Left forelimb (tissue), 1 donor: ENCODE measurements at regions not wholly inside any gene's neighbourhood (a gene's known extent, or its start where the extent isn't known, plus 50 kb on each side); places are given as distances from the start of the nearest gene placed in this dataset.
"Not testable (repeated sequence)": the region's sequence is repeated elsewhere in the genome, so short reads cannot be mapped to it uniquely, and the experiment has no call there.

Experiments
- DNase-seq: peaks from one replicate; pipeline ENCODE4 v3.0.0-alpha.2; 2018; ENCODE audit warnings: low spot score

DNA sequence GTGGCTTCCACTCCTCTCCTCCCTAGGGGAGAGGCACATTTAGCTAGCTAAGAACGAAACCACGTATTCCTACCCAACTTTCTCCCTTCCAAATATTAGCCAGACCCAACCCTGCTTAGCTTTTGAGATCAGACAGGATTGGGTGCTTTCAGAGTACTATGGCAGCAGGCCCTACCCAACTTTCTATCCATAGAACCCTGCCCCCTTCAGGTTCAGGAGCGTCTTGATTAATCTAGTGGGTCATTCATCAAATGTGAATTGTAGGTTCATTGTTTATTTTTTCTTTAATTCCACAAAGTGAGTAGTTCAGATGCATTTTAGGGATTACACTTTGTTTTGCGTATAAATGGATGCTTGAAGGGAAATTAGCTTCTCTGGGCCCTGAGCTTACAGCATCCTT, 188.3 kb downstream of the MIB1 start:
- DNase-seq = no peak

GRCh38 chr18:21930177-21930576, 189.6 kb downstream of the MIB1 start:
- DNase-seq = no peak

DNA sequence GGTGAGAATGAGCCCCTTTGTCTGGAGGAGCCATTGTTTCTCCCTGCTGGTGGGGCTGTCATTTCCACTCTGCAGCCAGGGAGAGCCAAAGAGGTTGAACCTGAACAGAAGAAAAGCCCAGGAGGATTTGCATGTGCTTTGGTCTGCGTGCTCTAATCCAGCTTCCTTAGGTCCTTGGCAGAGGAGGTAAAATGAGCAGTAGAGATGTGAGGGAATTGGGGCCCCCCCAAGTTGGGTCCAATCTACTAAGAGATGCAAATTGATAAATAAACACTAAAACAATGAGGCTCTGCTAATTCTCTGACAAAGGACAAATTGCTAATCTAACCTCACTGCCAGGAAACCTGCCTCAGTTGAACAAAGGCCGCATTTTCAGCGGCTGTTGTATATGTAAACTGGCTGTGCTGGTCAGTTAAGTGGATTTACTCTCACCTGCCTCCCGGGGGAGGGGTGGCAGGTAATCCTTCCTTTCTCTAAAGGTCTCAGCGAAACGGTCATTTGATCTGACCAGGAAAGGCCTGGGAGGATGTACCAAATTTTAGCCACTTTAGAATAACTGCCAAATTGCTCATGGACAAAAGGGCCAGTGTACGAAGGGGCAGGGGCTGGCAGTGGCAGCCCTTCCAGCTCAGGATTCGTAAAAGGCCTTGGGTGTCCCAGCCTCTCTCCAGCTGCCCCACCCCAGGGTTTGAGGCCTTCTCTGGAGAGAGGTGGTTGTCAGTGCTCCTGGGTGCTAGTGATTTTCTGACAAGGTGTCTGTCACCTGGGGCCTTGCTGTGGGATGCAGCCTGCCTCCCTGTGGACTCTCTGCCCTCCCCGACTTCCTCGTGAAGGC, 193.6 kb downstream of the MIB1 start:
- DNase-seq = no peak

DNA sequence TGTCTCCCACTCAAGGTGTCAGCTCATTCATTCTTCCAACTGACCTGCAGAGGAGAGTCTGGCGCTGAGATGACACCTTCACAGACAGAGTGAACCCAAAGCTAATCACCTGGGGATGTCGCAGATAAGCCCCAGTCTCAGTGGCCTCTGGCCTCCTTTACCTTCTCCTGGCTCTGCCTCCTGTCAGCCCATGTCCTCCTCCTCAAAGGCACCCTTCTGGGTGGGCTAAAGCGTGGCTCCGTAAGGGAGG, 194.1 kb downstream of the MIB1 start:
- no peak for DNase-seq

DNA sequence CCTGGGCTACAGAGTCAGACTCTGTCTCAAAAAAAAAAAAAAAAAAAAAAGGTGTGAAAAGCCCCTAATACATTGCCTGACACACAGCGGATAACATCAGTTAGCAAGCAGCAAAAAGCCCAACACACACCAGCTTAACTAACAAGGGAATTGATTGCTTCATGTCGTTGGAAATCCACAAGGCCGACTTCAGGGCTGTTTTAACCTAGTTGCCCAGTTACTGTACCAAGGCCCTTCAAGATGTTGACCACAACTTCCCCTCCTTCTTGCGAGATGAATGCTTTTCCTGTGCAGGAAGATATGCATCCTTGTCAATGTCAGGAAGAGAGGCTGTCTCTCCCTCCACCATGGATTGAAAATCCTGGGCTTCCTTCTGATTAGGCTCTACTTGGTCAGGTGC, 202.9 kb downstream of the MIB1 start:
- DNase-seq = no peak

DNA sequence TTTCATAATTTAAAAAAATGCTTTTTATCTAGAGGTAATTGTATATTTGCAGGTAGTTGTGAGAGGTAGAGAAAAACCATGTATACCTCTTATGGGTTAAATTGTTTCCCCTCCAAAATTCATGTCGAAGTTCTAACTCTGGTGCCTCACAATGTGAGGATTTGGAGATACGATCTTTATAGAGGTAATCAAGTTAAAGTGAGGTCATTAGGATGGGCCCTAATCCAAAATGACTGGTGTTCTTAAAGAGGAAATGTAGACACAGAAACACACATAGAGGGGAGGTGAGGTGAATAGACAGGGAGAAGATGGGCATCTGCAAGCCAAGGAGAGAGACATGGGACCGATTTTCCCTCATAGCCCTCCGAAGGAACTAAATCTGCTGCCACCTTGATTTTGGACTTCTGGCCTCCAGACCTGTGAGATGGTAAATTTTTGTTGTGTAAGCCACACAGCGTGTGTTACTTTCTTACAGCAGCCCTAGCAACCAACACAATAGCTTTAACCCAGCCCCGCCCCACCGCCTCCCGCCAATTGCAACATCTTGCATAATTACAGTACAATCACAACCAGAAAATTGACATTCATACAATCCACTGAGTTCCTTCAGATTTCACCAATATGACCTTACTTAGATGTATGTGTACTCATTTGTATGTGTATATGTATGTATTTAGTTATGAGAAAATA, 208.9 kb downstream of the MIB1 start:
- no peak for DNase-seq

DNA sequence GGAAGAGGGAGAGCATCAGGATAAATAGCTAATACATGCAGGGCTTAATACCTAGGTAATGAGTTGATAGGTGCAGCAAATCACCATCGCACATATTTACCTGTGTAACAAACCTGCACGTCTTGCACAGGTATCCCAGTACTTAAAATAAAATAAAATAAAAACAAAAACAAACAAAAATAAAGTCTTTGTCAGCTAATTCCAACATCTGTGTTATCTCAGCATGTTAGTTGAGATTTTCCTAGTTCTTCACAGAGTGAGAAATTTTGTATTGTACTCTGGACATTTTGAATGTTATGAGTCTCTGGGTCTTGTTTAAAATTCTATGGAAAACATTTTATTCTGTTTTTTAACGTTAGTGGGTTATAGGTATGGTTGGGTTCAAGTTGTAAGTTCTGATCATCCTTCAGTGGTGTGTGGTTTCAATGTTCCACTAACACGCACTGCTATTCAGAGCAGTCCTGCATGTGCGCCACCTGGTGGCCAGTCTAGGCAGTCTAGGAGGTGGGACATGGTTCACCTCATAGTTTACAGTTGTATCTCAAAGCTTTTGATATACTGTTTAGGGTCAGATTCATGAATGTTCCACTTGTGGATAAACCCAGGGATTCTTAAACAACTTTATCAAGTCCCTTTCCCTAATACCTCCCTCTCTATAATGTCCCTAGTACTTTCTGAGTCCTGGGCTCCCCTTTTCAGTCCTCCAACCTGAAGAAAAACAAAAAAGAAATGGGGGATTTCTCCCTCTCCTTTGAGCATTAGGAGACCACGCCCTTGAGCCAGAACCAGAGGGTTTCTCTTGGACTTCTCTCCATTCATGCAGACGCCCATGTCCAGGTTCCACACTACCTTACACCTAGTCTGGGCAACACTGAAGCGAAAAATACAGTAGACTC, 213.4 kb upstream of the GATA6 start:
- peak; percentile 77 for DNase-seq

DNA sequence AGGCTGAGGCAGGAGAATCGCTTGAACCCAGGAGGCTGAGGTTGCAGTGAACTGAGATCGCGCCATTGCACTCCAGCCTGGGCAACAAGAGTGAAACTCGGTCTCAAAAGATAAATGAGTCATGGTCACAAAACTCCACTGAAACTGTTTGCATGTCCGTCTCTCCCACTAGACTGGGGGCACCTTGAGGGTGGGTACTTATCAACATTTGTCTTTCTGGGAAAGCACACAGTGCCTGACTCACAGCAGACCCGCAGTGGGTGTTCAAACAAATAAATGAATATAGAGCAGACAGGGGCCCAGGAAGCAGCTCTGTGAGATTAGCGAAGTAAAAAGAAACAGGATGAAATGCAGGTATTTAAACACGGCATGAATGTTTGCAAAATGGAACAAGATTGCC, 211.1 kb upstream of the GATA6 start:
- DNase-seq = no peak

DNA sequence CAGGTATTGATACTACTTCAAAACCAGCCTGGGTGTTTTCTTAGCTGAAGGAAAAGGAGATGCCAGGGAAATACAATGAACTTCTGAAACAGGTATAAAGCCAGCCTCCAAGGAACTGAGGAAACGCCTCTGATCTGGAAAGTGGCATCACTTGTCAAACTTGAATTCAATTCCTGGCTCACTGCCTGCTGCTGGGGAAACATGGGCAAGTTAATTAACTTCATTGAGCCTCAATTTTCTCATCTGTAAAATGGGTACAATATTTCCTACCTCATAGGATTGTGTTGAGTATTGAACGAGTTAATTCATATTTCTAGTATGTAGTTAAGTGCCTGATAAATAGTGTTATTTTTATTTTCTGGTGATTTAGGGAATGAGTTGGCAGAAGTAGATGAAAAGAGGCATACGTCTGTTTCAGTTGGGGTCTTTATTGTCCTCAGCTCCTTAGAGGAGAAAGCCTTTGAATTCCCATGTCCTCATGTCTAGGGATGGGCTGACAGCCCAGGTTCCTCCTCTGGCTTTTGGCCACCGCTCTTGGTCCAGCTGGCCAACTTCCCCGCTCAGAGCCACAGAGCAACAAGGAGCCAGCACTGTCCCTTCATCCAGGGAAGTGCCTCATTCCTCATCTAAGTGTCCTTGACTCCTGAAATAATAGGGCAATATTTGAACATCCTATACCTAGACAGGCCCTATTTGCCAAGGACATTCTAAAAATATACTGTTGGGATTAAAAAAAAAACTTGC, 210.5 kb upstream of the GATA6 start:
- no peak for DNase-seq

DNA sequence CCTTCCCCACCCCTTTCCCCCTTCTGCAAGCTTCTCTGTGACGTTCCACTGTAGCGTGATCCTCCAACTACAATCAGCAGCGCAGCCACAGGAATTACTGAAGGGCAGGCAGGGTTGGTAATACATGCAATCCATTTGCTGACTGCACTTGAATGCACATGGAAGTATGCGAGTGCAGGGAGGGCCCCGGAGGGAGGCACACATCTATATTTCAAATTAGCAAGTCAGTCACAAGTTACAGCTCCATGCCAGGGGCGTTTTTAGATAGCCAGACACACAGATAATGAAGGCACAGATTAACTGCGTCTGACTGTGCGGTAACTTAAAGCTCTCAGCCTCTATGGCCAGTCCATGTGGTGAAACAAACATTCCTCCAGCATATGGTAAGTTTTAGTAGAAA, 209.2 kb upstream of the GATA6 start:
- DNase-seq = no peak

DNA sequence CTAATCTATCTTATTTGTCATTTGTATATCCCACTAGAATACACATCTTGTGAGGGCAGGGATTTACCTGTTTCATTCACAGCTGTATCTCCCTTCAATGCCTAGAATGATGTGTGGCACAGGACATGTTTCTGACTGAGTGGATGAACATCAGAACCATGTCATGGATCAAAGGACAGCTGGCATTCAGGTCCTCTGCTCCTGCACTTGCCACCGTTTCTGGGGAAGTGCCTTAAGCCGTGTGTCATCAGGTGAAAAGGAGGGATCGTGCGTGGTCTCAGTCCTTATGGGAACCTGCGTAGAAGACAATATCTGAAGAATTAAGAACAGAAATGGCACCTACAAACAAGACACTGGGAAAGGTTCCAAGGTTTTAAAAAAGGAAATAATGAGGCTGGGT, 206.1 kb upstream of the GATA6 start:
- DNase-seq = no peak

DNA sequence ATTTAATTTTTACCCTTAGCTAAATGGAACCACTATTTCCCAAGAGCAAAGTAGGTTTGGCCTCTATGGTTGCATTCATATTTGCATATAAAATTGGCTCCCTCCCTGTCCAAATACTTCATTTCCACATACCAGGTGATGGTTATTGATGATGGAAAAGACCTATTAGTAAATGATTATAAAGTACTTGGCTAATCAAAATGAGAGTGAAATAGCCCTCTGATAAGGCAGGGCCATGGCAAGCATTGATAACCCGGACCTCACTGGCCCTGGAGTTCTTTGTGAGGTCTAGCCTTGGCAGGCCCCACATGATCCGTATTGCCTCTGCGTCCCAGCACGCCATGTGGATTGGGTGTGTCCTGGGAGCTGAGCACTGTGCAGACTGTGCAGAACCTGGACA, 201.1 kb upstream of the GATA6 start:
- no peak for DNase-seq

DNA sequence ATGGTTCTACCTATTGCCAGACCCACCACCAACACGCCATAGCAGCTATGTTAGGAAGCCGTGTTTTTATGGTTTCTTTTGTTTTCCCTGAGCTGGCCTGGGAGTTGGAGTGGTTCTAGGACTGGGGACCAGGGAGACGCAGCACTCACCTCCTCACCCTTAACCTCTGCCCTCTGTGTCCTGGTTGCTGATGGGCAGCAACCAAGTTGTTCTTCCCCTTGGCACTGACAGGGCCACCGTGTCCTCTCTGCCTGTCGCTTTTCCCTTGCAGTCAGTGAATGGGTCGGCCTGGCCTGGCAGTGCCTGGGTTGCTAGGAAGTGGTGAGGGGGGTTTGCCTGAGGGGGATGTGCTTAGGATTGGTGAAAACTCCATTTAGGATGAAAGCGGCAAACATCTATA, 197.1 kb upstream of the GATA6 start:
- no peak for DNase-seq

DNA sequence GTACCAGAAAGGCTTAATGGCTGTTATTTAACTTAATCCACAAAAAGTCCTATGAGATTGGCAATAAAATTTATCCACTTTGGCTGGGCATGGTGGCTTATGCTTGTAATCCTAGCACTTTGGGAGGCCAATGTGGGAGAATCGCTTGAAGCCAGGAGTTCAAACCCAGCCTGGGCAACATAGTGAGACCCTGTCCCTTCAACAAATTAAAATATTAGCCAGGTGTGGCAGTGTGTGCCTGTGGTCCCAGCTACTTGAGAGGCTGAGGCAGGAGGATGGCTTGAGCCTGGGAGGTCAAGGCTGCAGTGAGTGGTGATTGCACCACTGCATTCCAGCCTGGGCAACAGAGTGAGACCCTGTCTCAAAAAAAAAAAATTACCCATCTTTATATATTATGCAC, 193.4 kb upstream of the GATA6 start:
- not testable (repeated sequence) for DNase-seq

GRCh38 chr18:21978546-21979170, 190.7 kb upstream of the GATA6 start:
- DNase-seq = no peak

DNA sequence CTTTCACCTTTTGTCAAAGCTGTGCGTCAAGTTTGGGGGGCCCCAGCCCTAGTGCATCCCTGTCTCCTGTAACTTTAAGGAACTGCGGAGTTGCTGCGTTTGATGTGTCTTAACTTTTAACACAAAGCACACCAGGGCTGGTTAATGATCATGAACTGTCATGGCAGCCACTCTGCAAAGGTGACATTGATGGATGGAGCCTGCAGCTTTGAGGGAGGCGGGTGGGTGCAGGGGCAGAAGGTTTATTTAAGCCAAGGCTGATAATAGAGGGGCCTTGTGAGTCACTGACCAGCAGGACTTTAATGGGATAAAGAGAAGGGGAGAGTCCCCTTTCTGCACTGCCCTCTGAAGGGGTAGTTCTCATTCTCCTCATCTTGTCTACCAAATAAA, 190.2 kb upstream of the GATA6 start:
- no peak for DNase-seq

- DNase-seq = no peak
Measured at GRCh38 chr18:21979759-21980158, 189.6 kb upstream of the GATA6 start.

DNA sequence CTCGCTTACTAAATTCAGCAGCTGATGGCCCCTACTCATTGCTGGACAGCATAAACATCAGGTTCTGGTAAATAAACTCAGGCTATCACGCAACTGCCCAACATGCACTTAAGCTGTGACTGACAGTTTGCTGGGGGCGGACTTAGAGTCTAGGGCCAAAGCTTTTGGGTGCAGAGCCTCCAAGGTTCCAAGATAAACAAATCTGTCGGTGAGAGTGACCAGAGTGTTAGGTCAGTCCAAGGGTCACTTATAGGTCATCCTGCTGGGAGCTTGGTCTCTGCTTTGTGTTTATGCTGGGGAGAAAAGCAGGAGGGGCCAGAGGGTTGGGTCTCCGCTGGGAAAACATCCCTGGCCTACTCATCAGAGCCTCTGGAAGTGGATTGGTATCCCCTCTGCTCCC, 188.6 kb upstream of the GATA6 start:
- DNase-seq = no peak

GRCh38 chr18:21981489-21981888, 187.9 kb upstream of the GATA6 start:
- not testable (repeated sequence) for DNase-seq

DNA sequence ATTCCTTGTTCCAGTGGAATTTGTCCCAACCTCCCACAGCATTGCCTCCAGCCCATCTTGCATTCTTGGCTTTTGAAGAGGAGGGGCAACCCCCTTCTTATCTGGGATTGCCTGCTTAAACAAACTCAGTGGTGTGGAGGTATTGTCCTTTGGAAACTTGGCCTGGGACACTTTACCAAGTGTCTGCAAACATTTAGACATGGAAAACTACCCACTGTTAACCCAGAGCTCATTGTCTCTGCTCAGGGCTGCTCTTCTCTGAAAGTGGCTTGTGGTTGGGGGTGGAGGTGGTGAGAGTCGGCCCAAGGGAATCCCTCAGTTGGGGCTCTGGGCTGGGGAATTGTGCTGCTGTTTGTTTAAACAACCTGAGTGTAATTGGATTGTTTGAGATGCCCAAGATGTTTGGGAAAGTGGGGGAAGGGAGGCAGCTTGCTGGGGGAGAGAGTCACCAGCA, 178.3 kb upstream of the GATA6 start:
- no peak for DNase-seq

DNA sequence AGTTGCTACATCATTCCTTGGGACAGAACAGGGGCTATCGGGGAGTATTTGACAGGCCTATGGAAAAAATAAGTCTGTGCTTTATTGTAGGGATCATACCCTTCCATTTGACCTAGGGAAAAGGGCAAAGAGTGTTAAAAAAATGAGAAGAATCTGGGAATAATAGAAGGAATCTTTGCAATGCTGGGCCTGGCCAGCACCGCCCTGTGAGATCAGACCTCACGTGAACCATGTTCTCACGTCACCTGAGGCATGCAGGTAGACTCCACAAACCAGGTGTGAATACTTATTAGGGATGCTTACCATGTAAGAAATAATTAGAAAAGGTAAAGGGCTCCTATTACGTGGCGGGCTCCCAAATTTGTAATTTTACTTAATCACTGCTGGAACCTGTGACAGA, 177.5 kb upstream of the GATA6 start:
- DNase-seq = no peak

- DNase-seq = no peak
Measured at GRCh38 chr18:21996351-21996826, 173.0 kb upstream of the GATA6 start.
